GM23248 (cell line): ENCODE measurements at regions not wholly inside any gene's neighbourhood (a gene's known extent, or its start where the extent isn't known, plus 50 kb on each side); places are given as distances from the start of the nearest gene placed in this dataset.

ENCODE experiments used
- DNase-seq: peaks from one replicate; pipeline ENCODE4 v3.0.0-alpha.2; 2015
- H2AFZ ChIP-seq: fragments of 200-600 bp; sonication (generic); 2 replicates; pipeline ENCODE4 v1.6.1; 2016; ENCODE audit warnings: antibody characterized with exemption
- H3F3A ChIP-seq: fragments of 200-600 bp; sonication (generic); 2 replicates; pipeline ENCODE4 v1.6.1; 2016; ENCODE audit warnings: mild to moderate bottlenecking, antibody characterized with exemption, mixed run types; ENCODE audit not compliant: insufficient read depth
- H3K27ac ChIP-seq: fragments of 200-600 bp; sonication (generic); 2 replicates; pipeline ENCODE4 v1.5.1; 2016; ENCODE audit warnings: mild to moderate bottlenecking
- H3K27me3 ChIP-seq: fragments of 200-600 bp; sonication (generic); replicated peaks from 2 replicates; pipeline ENCODE4 v1.6.1; 2016; ENCODE audit warnings: mild to moderate bottlenecking; ENCODE audit not compliant: insufficient read depth
- H3K36me3 ChIP-seq: fragments of 200-600 bp; sonication (generic); 2 replicates; pipeline ENCODE4 v1.6.1; 2016; ENCODE audit warnings: low read depth, mild to moderate bottlenecking
- H3K4me1 ChIP-seq: fragments of 200-600 bp; sonication (generic); 2 replicates; pipeline ENCODE4 v1.6.1; 2016; ENCODE audit warnings: mild to moderate bottlenecking; ENCODE audit not compliant: insufficient read depth
- H3K4me2 ChIP-seq: fragments of 200-600 bp; sonication (generic); one replicate; pipeline ENCODE4 v1.6.1; 2016; ENCODE audit warnings: mild to moderate bottlenecking; ENCODE audit not compliant: unreplicated experiment
- H3K4me3 ChIP-seq: fragments of 200-600 bp; sonication (generic); 2 replicates; pipeline ENCODE4 v1.5.1; 2016; ENCODE audit warnings: mild to moderate bottlenecking
- H3K79me2 ChIP-seq: fragments of 200-600 bp; sonication (generic); 2 replicates; pipeline ENCODE4 v1.6.1; 2016; ENCODE audit warnings: mild to moderate bottlenecking; ENCODE audit not compliant: insufficient read depth
- H3K9ac ChIP-seq: fragments of 200-600 bp; sonication (generic); 2 replicates; pipeline ENCODE4 v1.6.1; 2016; ENCODE audit warnings: mild to moderate bottlenecking
- H3K9me2 ChIP-seq: fragments of 200-600 bp; sonication (generic); 2 replicates; pipeline ENCODE4 v1.6.1; 2016; ENCODE audit warnings: mixed run types, mild to moderate bottlenecking, moderate library complexity; ENCODE audit not compliant: insufficient read depth
- H3K9me3 ChIP-seq: fragments of 200-600 bp; sonication (generic); one replicate; pipeline ENCODE4 v1.6.1; 2017; ENCODE audit warnings: low read depth
- H4K20me1 ChIP-seq: fragments of 200-600 bp; sonication (generic); 2 replicates; pipeline ENCODE4 v1.6.0; 2016; ENCODE audit not compliant: insufficient read depth
- EZH2 ChIP-seq: fragments of 200-600 bp; sonication (generic); IDR thresholded peaks from 2 replicates; pipeline ENCODE4 v1.6.1; 2018; ENCODE audit warnings: antibody characterized with exemption, mild to moderate bottlenecking; ENCODE audit not compliant: insufficient read depth, poor library complexity, severe bottlenecking
- EZH2phosphoT487 ChIP-seq: fragments of 200-600 bp; sonication (generic); IDR thresholded peaks from 2 replicates; pipeline ENCODE4 v1.6.1; 2018; ENCODE audit warnings: antibody characterized with exemption, moderate library complexity, mild to moderate bottlenecking, low read depth; ENCODE audit not compliant: insufficient read depth
- WGBS, 2 experiments: methylation state at CpG; one replicate each; pipeline ENCODE4 v1.1.6; 2015 to 2017; ENCODE audit warnings: low lambda C conversion rate in 2 of 2, low coverage in 1 of 2; ENCODE audit errors: missing lambda C conversion rate in 2 of 2; 5-methylcytosine and 5-hydroxymethylcytosine counted together
- in situ Hi-C: fragments of 300-500 bp; cut with MboI; formaldehyde crosslinking; loops from 2 replicates; pipeline ENCODE4 v1.15.0; 2020

DNA sequence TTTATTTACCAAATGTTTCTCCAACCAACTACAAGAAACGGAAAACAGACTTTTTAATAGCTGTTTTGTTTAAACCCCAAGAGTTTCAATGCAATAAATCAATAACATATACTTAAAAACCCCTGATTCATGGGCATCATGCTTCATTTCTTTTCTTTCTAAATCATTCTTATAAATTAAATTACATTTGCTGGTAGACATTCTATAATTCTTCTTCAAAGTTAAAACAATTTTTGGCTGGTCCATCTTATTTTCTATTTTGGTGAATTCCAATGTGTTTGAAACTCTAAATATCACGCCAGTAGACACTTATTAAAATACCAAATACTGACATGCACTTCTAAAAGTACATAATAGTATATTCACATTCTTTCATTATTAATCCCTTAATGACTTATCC, 408.6 kb downstream of the LIG4 start:
- no peak overlapping the region for H3K4me2 ChIP-seq
- H3F3A ChIP-seq: peaks cover 15% of the 10 kb centered on the region
- no peak for DNase-seq
- no peak overlapping the region for H3K4me3 ChIP-seq
- peaks cover 15% of the 10 kb centered on the region for H3K4me1 ChIP-seq
- no peaks in the 10 kb centered on the region; the same call in 1 of the 2 replicates for H3K9me2 ChIP-seq
- no peak overlapping the region for H3K9ac ChIP-seq
- H3K27me3 ChIP-seq: no peaks in the 10 kb centered on the region
- H3K9me3 ChIP-seq: no peaks in the 10 kb centered on the region
- no peak overlapping the region for H2AFZ ChIP-seq
- H3K36me3 ChIP-seq: no peaks in the 10 kb centered on the region
- 83 to 87% methylated on average over 2 of the region's 2 CpGs for WGBS, 2 experiments
- in situ Hi-C loops: no loop called here
- H3K79me2 ChIP-seq: peaks cover 81% of the 10 kb centered on the region
- TF ChIP-seq EZH2 (no peak), EZH2phosphoT487 (no peak)
- no peak overlapping the region for H3K27ac ChIP-seq
- H4K20me1 ChIP-seq: no peaks in the 10 kb centered on the region; the same call in 1 of the 2 replicates

DNA sequence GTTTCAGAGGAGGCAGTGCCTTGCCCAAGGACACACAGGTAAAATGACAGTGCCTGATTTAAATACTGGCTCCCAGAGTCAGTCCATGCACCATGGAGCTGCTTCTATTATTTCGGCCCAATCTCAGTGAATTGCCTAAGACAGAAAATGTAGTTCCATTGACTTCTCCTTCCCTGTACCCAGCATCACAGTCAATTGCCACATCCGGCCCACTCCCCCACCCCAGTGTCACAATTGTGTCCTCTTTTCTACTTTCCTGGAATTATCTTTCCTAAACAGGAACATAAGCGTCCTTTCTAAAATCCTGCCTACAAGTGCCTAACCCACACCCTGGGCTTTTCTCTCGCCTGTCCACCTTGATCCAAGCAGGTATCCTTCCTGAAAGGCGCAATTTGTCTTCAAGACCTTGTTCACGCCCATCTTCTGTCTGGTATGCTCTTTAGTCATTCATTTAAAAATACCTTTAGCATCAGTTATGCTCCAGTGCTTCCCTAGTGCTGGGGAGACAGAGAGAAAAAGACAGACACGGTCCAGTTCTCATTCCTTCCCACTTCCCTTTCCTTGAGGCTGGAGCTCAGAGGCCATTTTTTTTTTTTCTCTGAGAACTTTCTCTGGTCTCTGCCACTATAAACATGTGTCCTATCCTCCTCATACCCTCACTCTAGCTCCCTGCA, 411.4 kb downstream of the LIG4 start:
- no peak for TF ChIP-seq EZH2
- no peak for TF ChIP-seq EZH2phosphoT487
- in situ Hi-C loops: no loop called here
- Histone ChIP-seq H3F3A (peaks cover 14% of the 10 kb centered on the region), H3K4me3 (no peak overlapping the region), H3K4me2 (no peak overlapping the region), H2AFZ (no peak overlapping the region), H3K36me3 (no peaks in the 10 kb centered on the region), H3K27ac (no peak overlapping the region), H4K20me1 (no peaks in the 10 kb centered on the region; the same call in 1 of the 2 replicates), H3K27me3 (no peaks in the 10 kb centered on the region), H3K4me1 (peaks cover 18% of the 10 kb centered on the region), H3K9me2 (no peaks in the 10 kb centered on the region), H3K9ac (no peak overlapping the region), H3K9me3 (no peaks in the 10 kb centered on the region), H3K79me2 (peaks cover 80% of the 10 kb centered on the region)
- 80 to 83% methylated on average over 7 of the region's 7 CpGs for WGBS, 2 experiments
- DNase-seq: no peak

DNA sequence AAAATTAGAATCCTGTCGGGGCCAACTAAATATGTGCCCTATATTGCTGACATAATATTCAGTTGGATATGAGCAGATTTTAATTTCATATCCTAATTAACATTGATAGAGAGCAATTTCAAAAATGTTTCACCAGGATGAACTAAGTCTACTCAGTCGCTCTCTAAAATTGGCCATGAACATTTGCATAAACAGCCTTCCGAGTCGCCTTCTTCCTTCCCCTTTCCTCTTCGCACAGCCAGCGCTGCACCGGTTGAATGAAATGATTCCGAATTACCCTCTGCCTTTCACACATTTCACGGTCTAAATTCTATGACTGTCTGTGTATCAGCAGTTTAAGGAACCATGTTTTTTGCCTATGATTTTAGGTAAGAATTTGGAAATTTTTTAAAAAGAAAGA, 413.7 kb downstream of the LIG4 start:
- H3K9me3 ChIP-seq: no peaks in the 10 kb centered on the region
- peaks cover 85% of the 10 kb centered on the region for H3K79me2 ChIP-seq
- peaks cover 19% of the 10 kb centered on the region for H3K4me1 ChIP-seq
- 0 out of 2 replicates have a peak, but pooled peaks cover 4% of the 10 kb centered on the region for H3F3A ChIP-seq
- no peaks in the 10 kb centered on the region for H4K20me1 ChIP-seq
- H3K36me3 ChIP-seq: no peaks in the 10 kb centered on the region
- H3K4me2 ChIP-seq: no peak overlapping the region
- in situ Hi-C loops: no loop called here
- H3K27ac ChIP-seq: no peak overlapping the region
- TF ChIP-seq EZH2 (no peak), EZH2phosphoT487 (no peak)
- no peak for DNase-seq
- H3K9ac ChIP-seq: no peak overlapping the region
- H3K4me3 ChIP-seq: no peak overlapping the region
- no peak overlapping the region for H2AFZ ChIP-seq
- WGBS, 2 experiments: 76 to 78% methylated on average over 9 of the region's 9 CpGs
- H3K27me3 ChIP-seq: no peaks in the 10 kb centered on the region
- H3K9me2 ChIP-seq: no peaks in the 10 kb centered on the region

DNA sequence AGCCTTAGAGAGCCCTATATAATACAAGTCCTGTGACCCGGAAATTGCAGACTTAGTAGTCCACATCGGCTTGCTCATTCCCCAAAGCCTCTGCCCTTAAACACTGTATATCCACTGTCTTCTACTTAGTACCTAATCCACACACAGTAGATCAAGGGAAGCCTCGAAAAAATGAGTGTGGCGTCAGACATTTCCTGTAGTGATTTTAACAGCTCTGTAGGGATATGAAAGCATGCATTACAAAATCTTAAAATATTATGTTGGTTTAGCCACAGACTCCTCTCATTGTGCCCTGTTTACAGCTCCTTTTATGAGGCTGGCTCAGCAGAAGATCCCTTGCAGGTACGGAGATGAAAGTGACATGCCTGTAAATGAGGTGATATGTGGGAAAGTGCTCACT, 416.3 kb downstream of the LIG4 start:
- Histone ChIP-seq H3F3A (0 out of 2 replicates have a peak, but pooled peaks cover 4% of the 10 kb centered on the region), H3K79me2 (peaks cover 86% of the 10 kb centered on the region), H3K4me3 (peak overlapping the region; percentile 51), H3K4me1 (peaks cover 19% of the 10 kb centered on the region), H3K27me3 (no peaks in the 10 kb centered on the region), H2AFZ (peak overlapping the region; percentile 30), H3K9me2 (no peaks in the 10 kb centered on the region), H3K9me3 (no peaks in the 10 kb centered on the region), H3K4me2 (peak overlapping the region; percentile 71), H3K27ac (peak overlapping the region; percentile 40), H4K20me1 (no peaks in the 10 kb centered on the region), H3K9ac (peak overlapping the region; percentile 30; the same call in 1 of the 2 replicates), H3K36me3 (no peaks in the 10 kb centered on the region)
- DNase-seq: peak; percentile 50
- no peak for TF ChIP-seq EZH2phosphoT487
- no peak for TF ChIP-seq EZH2
- 35 to 46% methylated on average over 5 of the region's 5 CpGs for WGBS, 2 experiments
- in situ Hi-C loops: no loop called here
